ENCODE measurements at regions not wholly inside any gene's neighbourhood (a gene's known extent, or its start where the extent isn't known, plus 50 kb on each side); places are given as distances from the start of the nearest gene placed in this dataset.

GRCh38 chr3:150227839-150228238 lies 180.3 kb upstream of the TSC22D2 start:
- TF ChIP-seq CTCF (IDR thresholded peaks at IDR 0.05) (peak in 1 of 3 donors; percentile 30), POLR2AphosphoS5 (IDR thresholded peaks at IDR 0.05) (no peak)
- no peak for DNase-seq (ENCODE audit: low spot score in 2 of 2)

GRCh38 chr3:150225986-150226385 lies 182.1 kb upstream of the TSC22D2 start:
- TF ChIP-seq CTCF (IDR thresholded peaks at IDR 0.05): no peak
- TF ChIP-seq POLR2AphosphoS5 (IDR thresholded peaks at IDR 0.05): no peak
- no peak for TF ChIP-seq POLR2A (IDR thresholded peaks at IDR 0.05)
- H3K36me3 ChIP-seq: no peaks in the 10 kb centered on the region
- no peak overlapping the region for H3K27ac ChIP-seq
- H3K4me3 ChIP-seq: no peak overlapping the region
- no peaks in the 10 kb centered on the region for H3K4me1 ChIP-seq
- H3K9me3 ChIP-seq: no peaks in the 10 kb centered on the region
- intact Hi-C loops (cut with DNase I; ENCODE audit: low total_unique reads): no loop called here
- no peaks in the 10 kb centered on the region for H3K27me3 ChIP-seq
- DNase-seq (ENCODE audit: low spot score in 2 of 2): no peak

More at GRCh38 chr3:150227839-150228238, 180.3 kb upstream of the TSC22D2 start:
- Histone ChIP-seq H3K4me3 (no peak overlapping the region), H3K4me1 (no peaks in the 10 kb centered on the region), H3K36me3 (no peaks in the 10 kb centered on the region), H3K27me3 (no peaks in the 10 kb centered on the region), H3K9me3 (no peaks in the 10 kb centered on the region), H3K27ac (no peak overlapping the region)
- intact Hi-C loops (cut with DNase I; ENCODE audit: low total_unique reads): no loop called here

- no peaks in the 10 kb centered on the region for H3K36me3 ChIP-seq
- TF ChIP-seq POLR2AphosphoS5 (IDR thresholded peaks at IDR 0.05) (no peak), CTCF (IDR thresholded peaks at IDR 0.05) (no peak)
- H3K4me1 ChIP-seq: no peaks in the 10 kb centered on the region
- intact Hi-C loops (cut with DNase I; ENCODE audit: low total_unique reads): no loop called here
- H3K27me3 ChIP-seq: no peaks in the 10 kb centered on the region
- H3K27ac ChIP-seq: no peak overlapping the region
- no peak overlapping the region for H3K4me3 ChIP-seq
- no peak for DNase-seq (ENCODE audit: low spot score in 2 of 2)
- H3K9me3 ChIP-seq: no peaks in the 10 kb centered on the region
Observed at GRCh38 chr3:150223558-150223957, 184.5 kb upstream of the TSC22D2 start.

GRCh38 chr3:150222691-150223489 lies 185.2 kb upstream of the TSC22D2 start:
- intact Hi-C loops (cut with DNase I; ENCODE audit: low total_unique reads): no loop called here
- Histone ChIP-seq H3K36me3 (no peaks in the 10 kb centered on the region), H3K4me1 (no peaks in the 10 kb centered on the region), H3K27ac (no peak overlapping the region), H3K4me3 (no peak overlapping the region), H3K27me3 (no peaks in the 10 kb centered on the region), H3K9me3 (no peaks in the 10 kb centered on the region)
- no peak for DNase-seq (ENCODE audit: low spot score in 2 of 2)
- TF ChIP-seq POLR2AphosphoS5 (IDR thresholded peaks at IDR 0.05): no peak
- TF ChIP-seq CTCF (IDR thresholded peaks at IDR 0.05): no peak
- no peak for TF ChIP-seq POLR2A (IDR thresholded peaks at IDR 0.05)

- no peak overlapping the region for H3K27ac ChIP-seq
- H3K27me3 ChIP-seq: no peaks in the 10 kb centered on the region
- intact Hi-C loops (cut with DNase I; ENCODE audit: low total_unique reads): no loop called here
- no peaks in the 10 kb centered on the region for H3K4me1 ChIP-seq
- no peaks in the 10 kb centered on the region for H3K9me3 ChIP-seq
- no peak for TF ChIP-seq POLR2AphosphoS5 (IDR thresholded peaks at IDR 0.05)
- no peak for TF ChIP-seq POLR2A (IDR thresholded peaks at IDR 0.05)
- TF ChIP-seq CTCF (IDR thresholded peaks at IDR 0.05): no peak
- DNase-seq (ENCODE audit: low spot score in 2 of 2): no peak
- no peak overlapping the region for H3K4me3 ChIP-seq
- no peaks in the 10 kb centered on the region for H3K36me3 ChIP-seq
Observed at GRCh38 chr3:150221904-150222523, 186.1 kb upstream of the TSC22D2 start.
